HL-60 (cell line): ENCODE measurements at regions not wholly inside any gene's neighbourhood (a gene's known extent, or its start where the extent isn't known, plus 50 kb on each side); places are given as distances from the start of the nearest gene placed in this dataset.
"Not testable (repeated sequence)": the region's sequence is repeated elsewhere in the genome, so short reads cannot be mapped to it uniquely, and the experiment has no call there.

Experiments used
- DNase-seq, 2 experiments: peaks; one replicate each; pipeline ENCODE4 v3.0.0-alpha.2; 2010 to 2020; ENCODE audit warnings: low read depth in 1 of 2, low spot score in 1 of 2
- H3K27ac ChIP-seq: fragments of 250-450 bp; sonication (Bioruptor Pico); replicated peaks from 2 replicates; pipeline ENCODE4 v1.5.1; 2020; ENCODE audit warnings: mild to moderate bottlenecking, moderate library complexity
- H3K27me3 ChIP-seq: fragments of 250-450 bp; sonication (Bioruptor Pico); 2 replicates; pipeline ENCODE4 v1.5.1; 2021; ENCODE audit warnings: mild to moderate bottlenecking, moderate library complexity; ENCODE audit not compliant: insufficient read depth, poor library complexity, severe bottlenecking
- H3K4me3 ChIP-seq: replicated peaks from 2 replicates; pipeline ENCODE4 v1.5.1; 2011; ENCODE audit warnings: mild to moderate bottlenecking, control low read depth, low read length; ENCODE audit not compliant: insufficient read depth
- GABPA ChIP-seq: IDR thresholded peaks from 2 replicates; pipeline ENCODE4 v1.6.1; 2012; ENCODE audit warnings: low read depth
- POLR2AphosphoS5 ChIP-seq: IDR thresholded peaks from 2 replicates; pipeline ENCODE4 v1.6.1; 2012; ENCODE audit warnings: low read depth
- REST ChIP-seq: IDR thresholded peaks from 2 replicates; pipeline ENCODE4 v1.6.1; 2012; ENCODE audit warnings: low read depth; ENCODE audit not compliant: insufficient replicate concordance
- SPI1 ChIP-seq: IDR thresholded peaks from 2 replicates; pipeline ENCODE4 v1.6.1; 2012; ENCODE audit warnings: low read depth, mild to moderate bottlenecking, borderline replicate concordance
- TF ChIP-seq, protein P1 (sequence below): IDR thresholded peaks from one replicate; pipeline ENCODE4 v1.5.1; 2011; ENCODE audit warnings: low read length, control low read depth, inconsistent platforms; ENCODE audit not compliant: insufficient read depth

- no peak for DNase-seq
- no peaks in the 10 kb centered on the region for H3K27me3 ChIP-seq
- H3K27ac ChIP-seq, result no peak overlapping the region
- TF ChIP-seq SPI1 (no peak), REST (no peak), POLR2AphosphoS5 (no peak)
- H3K4me3 ChIP-seq, result no peak overlapping the region
Observed at GRCh38 chrX:64739792-64740378, 236.4 kb downstream of the ZC4H2 start.

- Histone ChIP-seq H3K4me3 (no peak overlapping the region), H3K27me3 (no peaks in the 10 kb centered on the region), H3K27ac (no peak overlapping the region)
- no peak for TF ChIP-seq GABPA
- TF ChIP-seq, protein P1, sequence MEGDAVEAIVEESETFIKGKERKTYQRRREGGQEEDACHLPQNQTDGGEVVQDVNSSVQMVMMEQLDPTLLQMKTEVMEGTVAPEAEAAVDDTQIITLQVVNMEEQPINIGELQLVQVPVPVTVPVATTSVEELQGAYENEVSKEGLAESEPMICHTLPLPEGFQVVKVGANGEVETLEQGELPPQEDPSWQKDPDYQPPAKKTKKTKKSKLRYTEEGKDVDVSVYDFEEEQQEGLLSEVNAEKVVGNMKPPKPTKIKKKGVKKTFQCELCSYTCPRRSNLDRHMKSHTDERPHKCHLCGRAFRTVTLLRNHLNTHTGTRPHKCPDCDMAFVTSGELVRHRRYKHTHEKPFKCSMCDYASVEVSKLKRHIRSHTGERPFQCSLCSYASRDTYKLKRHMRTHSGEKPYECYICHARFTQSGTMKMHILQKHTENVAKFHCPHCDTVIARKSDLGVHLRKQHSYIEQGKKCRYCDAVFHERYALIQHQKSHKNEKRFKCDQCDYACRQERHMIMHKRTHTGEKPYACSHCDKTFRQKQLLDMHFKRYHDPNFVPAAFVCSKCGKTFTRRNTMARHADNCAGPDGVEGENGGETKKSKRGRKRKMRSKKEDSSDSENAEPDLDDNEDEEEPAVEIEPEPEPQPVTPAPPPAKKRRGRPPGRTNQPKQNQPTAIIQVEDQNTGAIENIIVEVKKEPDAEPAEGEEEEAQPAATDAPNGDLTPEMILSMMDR, result no peak
- no peak for TF ChIP-seq REST
- no peak for TF ChIP-seq SPI1
- no peak for TF ChIP-seq POLR2AphosphoS5
- no peak for DNase-seq
Observed at GRCh38 chrX:64698317-64698716, 277.9 kb downstream of the ZC4H2 start.

- H3K4me3 ChIP-seq, H3K27me3 ChIP-seq, DNase-seq, H3K27ac ChIP-seq: not testable (repeated sequence)
Observed at GRCh38 chrX:64695372-64695771, 280.9 kb downstream of the ZC4H2 start.

- H3K27me3 ChIP-seq, result no peaks in the 10 kb centered on the region
Observed at GRCh38 chrX:64662876-64663275, 267.6 kb upstream of the MTMR8 start.

GRCh38 chrX:64657229-64657628 lies 262.0 kb upstream of the MTMR8 start:
- H3K27ac ChIP-seq, result not testable (repeated sequence)

More at GRCh38 chrX:64662876-64663275, 267.6 kb upstream of the MTMR8 start:
- Histone ChIP-seq H3K4me3 (no peak overlapping the region), H3K27ac (no peak overlapping the region)
- TF ChIP-seq, protein P1, result no peak
- TF ChIP-seq SPI1, result no peak
- no peak for DNase-seq

More at GRCh38 chrX:64657229-64657628, 262.0 kb upstream of the MTMR8 start:
- DNase-seq, H3K27me3 ChIP-seq, H3K4me3 ChIP-seq: not testable (repeated sequence)
